SJSA1 (cell line): ENCODE measurements at regions not wholly inside any gene's neighbourhood (a gene's known extent, or its start where the extent isn't known, plus 50 kb on each side); places are given as distances from the start of the nearest gene placed in this dataset.
"Not testable (repeated sequence)": the region's sequence is repeated elsewhere in the genome, so short reads cannot be mapped to it uniquely, and the experiment has no call there.

Source experiments
- DNase-seq, 2 experiments: peaks; one replicate each; pipeline ENCODE4 v3.0.0-alpha.2; 2015 to 2020; ENCODE audit warnings: low spot score in 2 of 2, low read depth in 1 of 2
- H3K27ac ChIP-seq: fragments of 250-450 bp; sonication (Bioruptor Pico); 2 replicates; pipeline ENCODE4 v1.5.1; 2020; ENCODE audit warnings: mild to moderate bottlenecking, moderate library complexity
- H3K27me3 ChIP-seq: fragments of 250-450 bp; sonication (Bioruptor Pico); replicated peaks from 2 replicates; pipeline ENCODE4 v1.5.1; 2020; ENCODE audit warnings: mild to moderate bottlenecking, moderate library complexity
- H3K36me3 ChIP-seq: fragments of 250-450 bp; sonication (Bioruptor Pico); 2 replicates; pipeline ENCODE4 v1.5.1; 2020; ENCODE audit warnings: mild to moderate bottlenecking
- H3K4me1 ChIP-seq: fragments of 250-450 bp; sonication (Bioruptor Pico); replicated peaks from 2 replicates; pipeline ENCODE4 v1.6.1; 2021; ENCODE audit warnings: mild to moderate bottlenecking
- H3K4me3 ChIP-seq: fragments of 250-450 bp; sonication (Bioruptor Pico); 2 replicates; pipeline ENCODE4 v1.5.1; 2020; ENCODE audit warnings: mild to moderate bottlenecking
- H3K9me3 ChIP-seq: fragments of 250-450 bp; sonication (Bioruptor Pico); replicated peaks from 2 replicates; pipeline ENCODE4 v1.5.1; 2020; ENCODE audit warnings: mild to moderate bottlenecking

DNA sequence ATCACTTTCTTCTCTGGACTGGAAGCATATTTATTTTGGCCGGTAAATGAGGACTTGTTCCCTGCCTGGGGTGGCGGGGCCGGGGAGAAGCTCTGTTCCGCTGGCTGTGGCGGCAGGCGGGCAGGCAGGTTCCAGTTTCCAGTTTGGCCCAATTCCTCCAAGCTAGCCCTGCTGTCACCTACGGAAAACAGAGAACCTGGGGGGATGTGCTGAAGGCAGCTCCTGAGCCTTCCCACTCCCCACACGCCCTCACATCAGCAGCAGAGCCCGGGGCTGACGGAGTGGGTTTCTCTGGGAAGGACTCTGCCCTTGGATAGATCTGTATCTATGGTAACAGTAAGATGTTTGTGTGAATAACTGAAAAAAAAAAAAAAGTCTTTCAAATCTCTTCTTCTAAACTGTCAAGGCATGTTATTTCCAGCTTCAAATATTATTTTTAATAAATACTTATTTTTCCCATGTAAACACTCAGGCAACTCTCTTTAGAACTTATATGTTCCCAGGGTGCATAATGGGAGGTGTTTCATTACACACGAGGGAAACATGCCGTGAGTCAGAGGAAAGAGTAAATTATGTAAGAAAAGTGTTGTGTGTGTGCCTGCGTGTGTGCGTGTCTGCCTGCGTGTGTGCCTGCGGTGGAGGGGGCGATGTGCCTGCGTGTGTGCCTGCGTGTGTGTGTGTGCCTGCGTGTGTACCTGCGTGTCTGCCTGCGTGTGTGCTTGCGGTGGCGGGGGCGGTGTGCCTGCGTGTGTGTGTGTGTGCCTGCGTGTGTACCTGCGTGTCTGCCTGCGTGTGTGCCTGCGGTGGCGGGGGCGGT is 116.1 kb upstream of the ZNF516 start:
- Histone ChIP-seq H3K9me3 (no peaks in the 10 kb centered on the region), H3K36me3 (no peaks in the 10 kb centered on the region), H3K27ac (no peak overlapping the region), H3K4me3 (no peak overlapping the region), H3K27me3 (no peaks in the 10 kb centered on the region), H3K4me1 (no peaks in the 10 kb centered on the region)
- DNase-seq = no peak

DNA sequence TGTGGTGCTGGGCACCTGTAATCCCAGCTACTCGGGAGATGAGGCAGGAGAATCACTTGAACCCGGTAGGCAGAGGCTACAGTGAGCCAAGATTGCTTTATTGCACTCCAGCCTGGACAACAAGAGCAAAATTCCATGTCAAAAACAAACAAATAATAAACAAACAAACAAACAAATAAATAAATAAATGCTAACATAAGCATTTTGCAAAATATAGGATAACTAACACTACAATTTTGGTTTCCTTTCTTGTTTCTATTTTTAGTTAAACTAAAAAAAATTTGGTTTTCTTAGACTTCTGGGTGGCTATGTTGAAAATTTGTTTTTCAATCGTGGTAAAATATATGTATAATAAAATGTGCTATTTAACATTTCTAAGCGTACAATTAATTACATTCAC is 115.0 kb upstream of the ZNF516 start:
- no peak overlapping the region for H3K27ac ChIP-seq
- H3K4me1 ChIP-seq = no peaks in the 10 kb centered on the region
- H3K36me3 ChIP-seq = no peaks in the 10 kb centered on the region
- H3K9me3 ChIP-seq = no peaks in the 10 kb centered on the region
- no peak for DNase-seq
- no peaks in the 10 kb centered on the region for H3K27me3 ChIP-seq
- no peak overlapping the region for H3K4me3 ChIP-seq

DNA sequence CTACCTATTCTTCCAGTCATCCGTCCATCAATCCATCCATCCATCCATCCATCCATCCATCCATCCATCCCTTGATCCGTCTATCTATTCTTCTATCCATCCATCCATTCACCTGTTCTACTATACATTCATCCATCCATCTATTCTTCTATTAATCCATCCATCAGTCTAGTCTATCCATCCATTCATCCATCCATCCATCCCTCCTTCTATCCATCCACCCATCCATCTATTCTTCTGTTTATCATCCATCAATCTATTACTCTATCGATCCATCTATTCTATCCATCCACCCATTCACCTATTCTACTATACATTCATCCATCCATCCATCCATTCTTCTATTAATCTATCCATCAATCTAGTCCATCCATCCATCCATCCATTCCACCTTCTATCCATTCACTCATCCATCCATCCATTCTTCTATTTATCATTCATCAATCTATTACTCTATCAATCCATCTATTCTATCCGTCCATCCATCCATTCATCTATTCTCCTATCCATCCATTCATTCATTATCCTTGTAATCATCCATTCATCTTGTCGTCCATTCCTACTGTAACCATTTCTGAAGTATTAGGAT is 110.4 kb upstream of the ZNF516 start:
- Histone ChIP-seq H3K27me3 (no peaks in the 10 kb centered on the region), H3K36me3 (no peaks in the 10 kb centered on the region), H3K27ac (no peak overlapping the region), H3K4me3 (no peak overlapping the region), H3K9me3 (no peaks in the 10 kb centered on the region), H3K4me1 (no peaks in the 10 kb centered on the region)
- no peak for DNase-seq

DNA sequence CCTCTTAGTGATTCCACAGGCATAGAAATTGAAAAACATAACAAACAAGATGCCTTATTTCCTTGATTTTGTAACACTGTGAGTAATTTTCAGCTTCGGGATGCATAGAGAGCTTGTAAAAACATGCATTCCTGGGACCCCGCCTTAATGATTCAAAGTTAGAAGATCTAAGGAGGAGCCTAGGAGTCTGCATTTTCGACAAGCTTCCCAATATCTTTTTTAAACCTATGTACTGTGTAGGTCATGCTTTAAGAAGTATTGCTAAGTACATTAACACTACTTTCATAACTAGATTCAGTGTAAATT is 109.8 kb upstream of the ZNF516 start:
- DNase-seq = no peak
- no peaks in the 10 kb centered on the region for H3K4me1 ChIP-seq

DNA sequence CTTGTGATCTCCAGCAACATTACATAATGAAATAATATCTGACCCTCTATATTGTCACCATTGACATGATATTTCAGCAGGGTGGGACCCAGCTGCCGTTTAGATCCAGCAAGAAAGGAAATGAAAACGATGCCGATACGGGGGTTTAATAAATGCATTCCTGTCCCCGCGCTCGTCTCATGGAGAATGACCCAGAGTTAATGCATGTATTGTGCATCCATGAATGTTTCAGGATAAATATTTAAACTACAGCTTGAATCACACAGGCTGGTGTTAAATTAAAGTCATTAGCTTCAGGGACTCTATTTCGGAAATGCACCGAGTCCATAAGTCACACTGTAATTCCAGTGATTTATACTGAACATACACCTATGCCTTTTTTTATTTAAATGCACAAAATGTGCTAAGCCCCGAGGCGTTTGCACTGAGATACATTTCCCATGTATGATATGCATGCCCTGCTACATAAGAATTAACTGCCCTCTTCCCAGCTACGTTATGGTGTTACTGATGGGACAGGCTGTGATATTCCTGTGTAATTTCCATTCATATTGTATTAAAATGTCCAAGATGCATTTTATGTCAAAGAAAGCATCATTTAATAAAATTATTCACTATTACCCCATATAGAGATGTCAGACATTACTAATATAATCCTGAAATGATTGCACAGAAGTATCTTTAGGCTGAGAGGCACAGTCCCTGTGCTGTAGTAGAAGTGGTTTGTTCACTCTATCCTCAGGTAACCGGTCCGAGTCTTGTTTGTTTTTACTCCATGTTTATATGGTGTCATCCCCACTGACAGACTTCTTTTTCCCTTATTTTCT is 109.3 kb upstream of the ZNF516 start:
- H3K27ac ChIP-seq = no peak overlapping the region
- H3K9me3 ChIP-seq = no peaks in the 10 kb centered on the region
- no peak for DNase-seq
- no peaks in the 10 kb centered on the region for H3K36me3 ChIP-seq
- H3K4me1 ChIP-seq = no peaks in the 10 kb centered on the region
- no peaks in the 10 kb centered on the region for H3K27me3 ChIP-seq
- no peak overlapping the region for H3K4me3 ChIP-seq

More for the DNA sequence above, 109.8 kb upstream of the ZNF516 start:
- no peaks in the 10 kb centered on the region for H3K27me3 ChIP-seq
- no peaks in the 10 kb centered on the region for H3K36me3 ChIP-seq
- no peak overlapping the region for H3K27ac ChIP-seq
- no peak overlapping the region for H3K4me3 ChIP-seq
- H3K9me3 ChIP-seq = no peaks in the 10 kb centered on the region

GRCh38 chr18:76602191-76602590 is 107.1 kb upstream of the ZNF516 start:
- no peaks in the 10 kb centered on the region for H3K27me3 ChIP-seq
- no peaks in the 10 kb centered on the region for H3K4me1 ChIP-seq
- DNase-seq = no peak
- no peaks in the 10 kb centered on the region for H3K9me3 ChIP-seq
- no peaks in the 10 kb centered on the region for H3K36me3 ChIP-seq
- H3K4me3 ChIP-seq = no peak overlapping the region
- H3K27ac ChIP-seq = no peak overlapping the region

GRCh38 chr18:76600076-76600475 is 105.0 kb upstream of the ZNF516 start:
- H3K9me3 ChIP-seq, H3K4me1 ChIP-seq: not testable (repeated sequence)

GRCh38 chr18:76594966-76595365 is 99.9 kb upstream of the ZNF516 start:
- no peaks in the 10 kb centered on the region for H3K27me3 ChIP-seq
- no peaks in the 10 kb centered on the region for H3K4me1 ChIP-seq
- DNase-seq = no peak
- no peaks in the 10 kb centered on the region for H3K9me3 ChIP-seq
- no peaks in the 10 kb centered on the region for H3K36me3 ChIP-seq
- H3K27ac ChIP-seq = no peak overlapping the region
- no peak overlapping the region for H3K4me3 ChIP-seq

More at GRCh38 chr18:76600076-76600475, 105.0 kb upstream of the ZNF516 start:
- not testable (repeated sequence) for DNase-seq, H3K36me3 ChIP-seq, H3K27me3 ChIP-seq, H3K4me3 ChIP-seq, H3K27ac ChIP-seq

- no peaks in the 10 kb centered on the region; the same call in 1 of the 2 replicates for H3K27me3 ChIP-seq
- H3K9me3 ChIP-seq = no peaks in the 10 kb centered on the region
- H3K4me1 ChIP-seq = no peaks in the 10 kb centered on the region
- DNase-seq = no peak
- H3K27ac ChIP-seq = no peak overlapping the region
- H3K36me3 ChIP-seq = no peaks in the 10 kb centered on the region
- H3K4me3 ChIP-seq = no peak overlapping the region
Observed at GRCh38 chr18:76593843-76594242, 98.8 kb upstream of the ZNF516 start.

- Histone ChIP-seq H3K9me3 (no peaks in the 10 kb centered on the region), H3K4me3 (no peak overlapping the region)
- DNase-seq = no peak
Observed at GRCh38 chr18:76592981-76593381, 97.9 kb upstream of the ZNF516 start.

GRCh38 chr18:76592096-76592495 is 97.1 kb upstream of the ZNF516 start:
- H3K27ac ChIP-seq = no peak overlapping the region
- H3K27me3 ChIP-seq = no peaks in the 10 kb centered on the region; the same call in none of the 2 replicates
- no peaks in the 10 kb centered on the region for H3K9me3 ChIP-seq
- no peaks in the 10 kb centered on the region; the same call in 1 of the 2 replicates for H3K4me1 ChIP-seq
- H3K36me3 ChIP-seq = no peaks in the 10 kb centered on the region
- no peak for DNase-seq
- no peak overlapping the region for H3K4me3 ChIP-seq

More at GRCh38 chr18:76592981-76593381, 97.9 kb upstream of the ZNF516 start:
- no peaks in the 10 kb centered on the region; the same call in 1 of the 2 replicates for H3K4me1 ChIP-seq
- H3K27me3 ChIP-seq = no peaks in the 10 kb centered on the region; the same call in none of the 2 replicates
- no peak overlapping the region for H3K27ac ChIP-seq
- no peaks in the 10 kb centered on the region for H3K36me3 ChIP-seq

- Histone ChIP-seq H3K4me3 (no peak overlapping the region), H3K36me3 (no peaks in the 10 kb centered on the region), H3K4me1 (no peaks in the 10 kb centered on the region; the same call in 1 of the 2 replicates), H3K27me3 (no peaks in the 10 kb centered on the region; the same call in none of the 2 replicates), H3K9me3 (no peaks in the 10 kb centered on the region), H3K27ac (no peak overlapping the region)
- DNase-seq = no peak
Observed at GRCh38 chr18:76589866-76590265, 94.8 kb upstream of the ZNF516 start.

DNA sequence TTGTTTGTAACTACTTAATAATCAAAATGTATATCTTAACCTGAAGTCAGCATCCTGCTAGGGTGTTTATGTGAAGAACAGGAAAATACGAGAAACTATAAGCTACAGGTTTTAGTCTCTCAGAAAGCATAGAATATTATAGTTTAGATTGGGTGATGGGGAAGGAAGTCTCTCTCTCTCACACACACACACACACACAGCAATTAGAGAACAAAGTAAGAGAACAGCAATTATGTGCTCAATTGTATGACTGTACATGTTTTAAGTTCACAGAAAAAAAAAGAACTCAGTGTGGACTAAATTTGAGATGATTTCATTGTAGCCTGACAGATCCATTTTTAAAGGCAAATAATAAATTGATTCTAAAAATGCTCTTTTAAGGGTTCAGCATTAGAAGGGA is 94.3 kb upstream of the ZNF516 start:
- Histone ChIP-seq H3K36me3 (no peaks in the 10 kb centered on the region), H3K9me3 (no peaks in the 10 kb centered on the region), H3K4me1 (no peaks in the 10 kb centered on the region; the same call in 1 of the 2 replicates), H3K4me3 (no peak overlapping the region), H3K27ac (no peak overlapping the region), H3K27me3 (no peaks in the 10 kb centered on the region; the same call in none of the 2 replicates)
- no peak for DNase-seq
